Natural killer cell (primary cell): ENCODE measurements at regions not wholly inside any gene's neighbourhood (a gene's known extent, or its start where the extent isn't known, plus 50 kb on each side); places are given as distances from the start of the nearest gene placed in this dataset.

Source experiments
- ATAC-seq, 3 donors: fragments of 150-1000 bp in 2 of 3; fragments of 200-7000 bp in 1 of 3; cut with Tn5 transposase; 1 replicate in 1 of 3; 2 replicates in 2 of 3; pipeline ENCODE4 v1.10.0; 2021; ENCODE audit warnings: mild to moderate bottlenecking in 2 of 3, moderate library complexity in 2 of 3
- DNase-seq, 2 donors: peaks; one replicate each; pipeline versions ENCODE4 v3.0.0 to v3.0.0-alpha.2; 2013 to 2021; ENCODE audit warnings: mixed read lengths in 1 of 2
- H3K27ac ChIP-seq: one replicate; pipeline ENCODE4 v1.5.1; 2013; ENCODE audit warnings: mild to moderate bottlenecking, low read length
- H3K27me3 ChIP-seq: one replicate; pipeline ENCODE4 v1.6.1; 2013; ENCODE audit warnings: low read length; ENCODE audit not compliant: control insufficient read depth, insufficient read depth
- H3K36me3 ChIP-seq: one replicate; pipeline ENCODE4 v1.6.1; 2013; ENCODE audit warnings: low read length; ENCODE audit not compliant: control insufficient read depth, insufficient read depth
- H3K4me1 ChIP-seq: one replicate; pipeline ENCODE4 v1.6.1; 2013; ENCODE audit warnings: low read length; ENCODE audit not compliant: control insufficient read depth, insufficient read depth
- H3K4me3 ChIP-seq: one replicate; pipeline ENCODE4 v1.5.1; 2013; ENCODE audit warnings: low read length
- H3K9me3 ChIP-seq: one replicate; pipeline ENCODE4 v1.6.1; 2013; ENCODE audit warnings: low read length; ENCODE audit not compliant: control insufficient read depth, insufficient read depth
- H3K27ac Mint-ChIP-seq, 2 donors: one replicate each; pipeline ENCODE4 v1.8.0; 2022; ENCODE audit warnings: mild to moderate bottlenecking in 2 of 2, mixed read lengths in 2 of 2, moderate library complexity in 1 of 2
- H3K27me3 Mint-ChIP-seq, 2 donors: one replicate each; pipeline ENCODE4 v1.8.0; 2022; ENCODE audit warnings: low read depth in 2 of 2, mixed read lengths in 2 of 2
- H3K36me3 Mint-ChIP-seq: one replicate; pipeline ENCODE4 v1.8.0; 2022; ENCODE audit warnings: mixed read lengths
- H3K4me1 Mint-ChIP-seq, 2 donors: one replicate each; pipeline ENCODE4 v1.8.0; 2022; ENCODE audit warnings: mixed read lengths in 2 of 2
- H3K4me3 Mint-ChIP-seq: one replicate; pipeline ENCODE4 v1.8.0; 2022; ENCODE audit warnings: mild to moderate bottlenecking, moderate library complexity, mixed read lengths
- H3K9me3 Mint-ChIP-seq, 2 donors: one replicate each; pipeline ENCODE4 v1.8.0; 2022; ENCODE audit warnings: mixed read lengths in 2 of 2
- CTCF ChIP-seq: fragments of 200-600 bp; IDR thresholded peaks from one replicate; pipeline ENCODE4 v1.8.0; 2022; ENCODE audit warnings: antibody characterized with exemption
- WGBS: methylation state at CpG from one replicate; pipeline ENCODE4 v1.1.7; 2013; ENCODE audit warnings: missing lambda C conversion rate; ENCODE audit not compliant: insufficient coverage; 5-methylcytosine and 5-hydroxymethylcytosine counted together
- intact Hi-C: fragments of 100-400 bp; cut with micrococcal nuclease; formaldehyde crosslinking; loops from one replicate; pipeline ENCODE4 v1.14.2; 2022

GRCh38 chr6:120960761-120961160 lies 373.5 kb downstream of the TBC1D32 start:
- Mint-ChIP-seq H3K9me3 (peaks cover 6 to 11% of the 10 kb centered on the region in 2 donors), H3K4me1 (no peaks in the 10 kb centered on the region), H3K27me3 (no peaks in the 10 kb centered on the region), H3K4me3 (no peak overlapping the region), H3K27ac (no peak overlapping the region), H3K36me3 (no peaks in the 10 kb centered on the region)
- no peaks in the 10 kb centered on the region for H3K36me3 ChIP-seq
- no peak overlapping the region for H3K4me3 ChIP-seq
- 81% methylated on average over 1 of the region's 1 CpG for WGBS
- intact Hi-C loops = no loop called here
- H3K9me3 ChIP-seq = no peaks in the 10 kb centered on the region
- H3K4me1 ChIP-seq = no peaks in the 10 kb centered on the region
- no peaks in the 10 kb centered on the region for H3K27me3 ChIP-seq
- ATAC-seq (no peak), DNase-seq (no peak)
- no peak overlapping the region for H3K27ac ChIP-seq
- TF ChIP-seq CTCF = no peak

GRCh38 chr6:120954111-120954510 lies 380.2 kb downstream of the TBC1D32 start:
- no peaks in the 10 kb centered on the region for H3K9me3 ChIP-seq
- 100% methylated on average over 1 of the region's 1 CpG for WGBS
- H3K9me3 Mint-ChIP-seq = peaks cover 11 to 13% of the 10 kb centered on the region in 2 donors
- H3K27me3 Mint-ChIP-seq = no peaks in the 10 kb centered on the region
- no peak overlapping the region for H3K4me3 Mint-ChIP-seq
- no peaks in the 10 kb centered on the region for H3K4me1 ChIP-seq
- TF ChIP-seq CTCF = no peak
- ATAC-seq = no peak
- H3K36me3 Mint-ChIP-seq = no peaks in the 10 kb centered on the region
- no peaks in the 10 kb centered on the region for H3K27me3 ChIP-seq
- DNase-seq = no peak
- no peaks in the 10 kb centered on the region for H3K4me1 Mint-ChIP-seq
- H3K36me3 ChIP-seq = no peaks in the 10 kb centered on the region
- no peak overlapping the region for H3K4me3 ChIP-seq
- no peak overlapping the region for H3K27ac Mint-ChIP-seq
- H3K27ac ChIP-seq = no peak overlapping the region
- intact Hi-C loops = no loop called here

- H3K4me1 ChIP-seq = no peaks in the 10 kb centered on the region
- WGBS = 93% methylated on average over 2 of the region's 3 CpGs
- H3K4me3 ChIP-seq = no peak overlapping the region
- DNase-seq (no peak), ATAC-seq (no peak)
- no peaks in the 10 kb centered on the region for H3K27me3 ChIP-seq
- H3K27ac ChIP-seq = no peak overlapping the region
- no peaks in the 10 kb centered on the region for H3K27me3 Mint-ChIP-seq
- no peak overlapping the region for H3K4me3 Mint-ChIP-seq
- H3K9me3 ChIP-seq = no peaks in the 10 kb centered on the region
- peaks cover 8 to 10% of the 10 kb centered on the region in 2 donors for H3K9me3 Mint-ChIP-seq
- intact Hi-C loops = no loop called here
- no peaks in the 10 kb centered on the region for H3K36me3 Mint-ChIP-seq
- no peaks in the 10 kb centered on the region for H3K36me3 ChIP-seq
- TF ChIP-seq CTCF = no peak
- H3K4me1 Mint-ChIP-seq = no peaks in the 10 kb centered on the region
- H3K27ac Mint-ChIP-seq = no peak overlapping the region
Measured at GRCh38 chr6:120951258-120951657, 383.0 kb downstream of the TBC1D32 start.

- intact Hi-C loops = no loop called here
- no peak for DNase-seq
- Histone ChIP-seq H3K36me3 (no peaks in the 10 kb centered on the region), H3K4me1 (no peaks in the 10 kb centered on the region), H3K9me3 (no peaks in the 10 kb centered on the region), H3K27me3 (no peaks in the 10 kb centered on the region), H3K4me3 (no peak overlapping the region), H3K27ac (no peak overlapping the region)
- TF ChIP-seq CTCF = no peak
- Mint-ChIP-seq H3K9me3 (peaks cover 0 to 2% of the 10 kb centered on the region in 2 donors), H3K27me3 (no peaks in the 10 kb centered on the region), H3K4me3 (no peak overlapping the region), H3K4me1 (no peaks in the 10 kb centered on the region), H3K27ac (no peak overlapping the region), H3K36me3 (no peaks in the 10 kb centered on the region)
- no CpG with 5 or more reads among the region's 1 CpG for WGBS
- no peak for ATAC-seq
Measured at GRCh38 chr6:120947111-120947510, 387.2 kb downstream of the TBC1D32 start.
